ENCODE measurements at regions not wholly inside any gene's neighbourhood (a gene's known extent, or its start where the extent isn't known, plus 50 kb on each side); places are given as distances from the start of the nearest gene placed in this dataset.
"Not testable (repeated sequence)": the region's sequence is repeated elsewhere in the genome, so short reads cannot be mapped to it uniquely, and the experiment has no call there.

GRCh38 chr5:83407931-83408330 lies 63.6 kb upstream of the VCAN start:
- Histone ChIP-seq H3K27ac (replicated peaks) (no peak overlapping the region), H3K27me3 (ENCODE audit: insufficient read depth, poor library complexity, severe bottlenecking) (no peaks in the 10 kb centered on the region), H3K4me3 (replicated peaks; ENCODE audit: insufficient read depth, low read length) (no peak overlapping the region)
- DNase-seq (ENCODE audit: low read depth in 1 of 2, low spot score in 1 of 2): no peak
- TF ChIP-seq REST (IDR thresholded peaks at IDR 0.05; ENCODE audit: insufficient replicate concordance, low read depth) (no peak), SPI1 (IDR thresholded peaks at IDR 0.05; ENCODE audit: borderline replicate concordance, low read depth) (no peak), GABPA (IDR thresholded peaks at IDR 0.05; ENCODE audit: low read depth) (no peak), CTCF (IDR thresholded peaks at IDR 0.05; ENCODE audit: insufficient read depth, low read length) (no peak), POLR2AphosphoS5 (IDR thresholded peaks at IDR 0.05; ENCODE audit: low read depth) (no peak)

- no peak for TF ChIP-seq CTCF (IDR thresholded peaks at IDR 0.05; ENCODE audit: insufficient read depth, low read length)
- no peak for TF ChIP-seq GABPA (IDR thresholded peaks at IDR 0.05; ENCODE audit: low read depth)
- no peak for TF ChIP-seq SPI1 (IDR thresholded peaks at IDR 0.05; ENCODE audit: borderline replicate concordance, low read depth)
- TF ChIP-seq POLR2AphosphoS5 (IDR thresholded peaks at IDR 0.05; ENCODE audit: low read depth): no peak
- TF ChIP-seq REST (IDR thresholded peaks at IDR 0.05; ENCODE audit: insufficient replicate concordance, low read depth): no peak
- H3K27ac ChIP-seq (replicated peaks): no peak overlapping the region
- H3K4me3 ChIP-seq (replicated peaks; ENCODE audit: insufficient read depth, low read length): no peak overlapping the region
- no peaks in the 10 kb centered on the region for H3K27me3 ChIP-seq (ENCODE audit: insufficient read depth, poor library complexity, severe bottlenecking)
- DNase-seq (ENCODE audit: low read depth in 1 of 2, low spot score in 1 of 2): no peak
Observed at GRCh38 chr5:83408719-83409118, 62.8 kb upstream of the VCAN start.

GRCh38 chr5:83409776-83410175 lies 61.8 kb upstream of the VCAN start:
- H3K4me3 ChIP-seq (replicated peaks; ENCODE audit: insufficient read depth, low read length); H3K27ac ChIP-seq (replicated peaks); H3K27me3 ChIP-seq (ENCODE audit: insufficient read depth, poor library complexity, severe bottlenecking); DNase-seq (ENCODE audit: low read depth in 1 of 2, low spot score in 1 of 2): not testable (repeated sequence)

- H3K27me3 ChIP-seq (ENCODE audit: insufficient read depth, poor library complexity, severe bottlenecking); H3K27ac ChIP-seq (replicated peaks); H3K4me3 ChIP-seq (replicated peaks; ENCODE audit: insufficient read depth, low read length): not testable (repeated sequence)
- peak; percentile 31; the same call in 1 of the 2 replicates for TF ChIP-seq POLR2AphosphoS5 (IDR thresholded peaks at IDR 0.05; ENCODE audit: low read depth)
- peak in 1 of 2 experiments; percentile 14 for DNase-seq (ENCODE audit: low read depth in 1 of 2, low spot score in 1 of 2)
Observed at GRCh38 chr5:83410319-83410718, 61.2 kb upstream of the VCAN start.

GRCh38 chr5:83414601-83415000 lies 56.9 kb upstream of the VCAN start:
- Histone ChIP-seq H3K4me3 (replicated peaks; ENCODE audit: insufficient read depth, low read length) (no peak overlapping the region), H3K27me3 (ENCODE audit: insufficient read depth, poor library complexity, severe bottlenecking) (no peaks in the 10 kb centered on the region), H3K27ac (replicated peaks) (no peak overlapping the region)
- TF ChIP-seq CTCF (IDR thresholded peaks at IDR 0.05; ENCODE audit: insufficient read depth, low read length): no peak
- TF ChIP-seq POLR2AphosphoS5 (IDR thresholded peaks at IDR 0.05; ENCODE audit: low read depth): no peak
- TF ChIP-seq REST (IDR thresholded peaks at IDR 0.05; ENCODE audit: insufficient replicate concordance, low read depth): no peak
- TF ChIP-seq GABPA (IDR thresholded peaks at IDR 0.05; ENCODE audit: low read depth): no peak
- no peak for TF ChIP-seq SPI1 (IDR thresholded peaks at IDR 0.05; ENCODE audit: borderline replicate concordance, low read depth)
- DNase-seq (ENCODE audit: low read depth in 1 of 2, low spot score in 1 of 2): no peak
